HAP-1 (cell line): ENCODE measurements at regions not wholly inside any gene's neighbourhood (a gene's known extent, or its start where the extent isn't known, plus 50 kb on each side); places are given as distances from the start of the nearest gene placed in this dataset.

ENCODE experiments used
- DNase-seq, 2 experiments: peaks; one replicate each; pipeline ENCODE4 v3.0.0-alpha.2; 2016 to 2020; ENCODE audit warnings: low spot score in 2 of 2
- H3K27me3 ChIP-seq: fragments of 250-450 bp; sonication (Bioruptor Pico); 2 replicates; pipeline ENCODE4 v1.5.1; 2020; ENCODE audit warnings: low read depth, mild to moderate bottlenecking, moderate library complexity
- H3K36me3 ChIP-seq: fragments of 250-450 bp; sonication (Bioruptor Pico); replicated peaks from 2 replicates; pipeline ENCODE4 v1.5.1; 2020; ENCODE audit warnings: mild to moderate bottlenecking
- H3K4me1 ChIP-seq: fragments of 250-450 bp; sonication (Bioruptor Pico); 2 replicates; pipeline ENCODE4 v1.5.1; 2020; ENCODE audit warnings: mild to moderate bottlenecking
- H3K4me3 ChIP-seq: fragments of 250-450 bp; sonication (Bioruptor Pico); 2 replicates; pipeline ENCODE4 v1.5.1; 2020; ENCODE audit warnings: mild to moderate bottlenecking, moderate library complexity
- H3K9me3 ChIP-seq: fragments of 250-450 bp; sonication (Bioruptor Pico); 2 replicates; pipeline ENCODE4 v1.5.1; 2020; ENCODE audit warnings: mild to moderate bottlenecking, moderate library complexity
- in situ Hi-C: fragments of 300-500 bp; cut with MboI; formaldehyde crosslinking; loops from 3 replicates; pipeline ENCODE4 v1.14.3; 2020; ENCODE audit warnings: low sequenced_read_pairs, inconsistent platforms, mixed read lengths

- in situ Hi-C loops = no loop called here
- 0 out of 2 replicates have a peak, but pooled peaks cover 5% of the 10 kb centered on the region for H3K27me3 ChIP-seq
- H3K9me3 ChIP-seq = no peaks in the 10 kb centered on the region
- no peak for DNase-seq
- H3K4me3 ChIP-seq = no peak overlapping the region
- H3K4me1 ChIP-seq = peaks cover 2% of the 10 kb centered on the region; the same call in 1 of the 2 replicates
- H3K36me3 ChIP-seq = no peaks in the 10 kb centered on the region
These were observed 95.1 kb upstream of the ARID2 start for GRCh38 chr12:45634273-45634917.

GRCh38 chr12:45637242-45637641 is 92.3 kb upstream of the ARID2 start:
- in situ Hi-C loops = no loop called here
- no peak overlapping the region for H3K4me3 ChIP-seq

GRCh38 chr12:45637706-45638105 is 91.8 kb upstream of the ARID2 start:
- Histone ChIP-seq H3K4me3 (no peak overlapping the region), H3K9me3 (no peaks in the 10 kb centered on the region), H3K4me1 (no peaks in the 10 kb centered on the region), H3K27me3 (0 out of 2 replicates have a peak, but pooled peaks cover 5% of the 10 kb centered on the region), H3K36me3 (no peaks in the 10 kb centered on the region)
- DNase-seq = no peak
- in situ Hi-C loops = no loop called here

More at GRCh38 chr12:45637242-45637641, 92.3 kb upstream of the ARID2 start:
- 0 out of 2 replicates have a peak, but pooled peaks cover 5% of the 10 kb centered on the region for H3K27me3 ChIP-seq
- H3K4me1 ChIP-seq = no peaks in the 10 kb centered on the region
- DNase-seq = no peak
- H3K9me3 ChIP-seq = no peaks in the 10 kb centered on the region
- no peaks in the 10 kb centered on the region for H3K36me3 ChIP-seq

- H3K27me3 ChIP-seq = 0 out of 2 replicates have a peak, but pooled peaks cover 5% of the 10 kb centered on the region
- DNase-seq = no peak
- no peak overlapping the region for H3K4me3 ChIP-seq
- in situ Hi-C loops = no loop called here
- no peaks in the 10 kb centered on the region for H3K36me3 ChIP-seq
- no peaks in the 10 kb centered on the region for H3K9me3 ChIP-seq
- H3K4me1 ChIP-seq = no peaks in the 10 kb centered on the region
These were observed 91.1 kb upstream of the ARID2 start for GRCh38 chr12:45638386-45638785.

GRCh38 chr12:45644541-45644940 is 85.0 kb upstream of the ARID2 start:
- no peak for DNase-seq
- H3K36me3 ChIP-seq = no peaks in the 10 kb centered on the region
- no peaks in the 10 kb centered on the region for H3K27me3 ChIP-seq
- H3K4me3 ChIP-seq = no peak overlapping the region
- in situ Hi-C loops = no loop called here
- H3K9me3 ChIP-seq = no peaks in the 10 kb centered on the region
- no peaks in the 10 kb centered on the region for H3K4me1 ChIP-seq

- no peaks in the 10 kb centered on the region for H3K27me3 ChIP-seq
- no peak for DNase-seq
- in situ Hi-C loops = no loop called here
- no peaks in the 10 kb centered on the region for H3K4me1 ChIP-seq
- H3K9me3 ChIP-seq = no peaks in the 10 kb centered on the region
- H3K4me3 ChIP-seq = no peak overlapping the region
- H3K36me3 ChIP-seq = no peaks in the 10 kb centered on the region
These were observed 82.5 kb upstream of the ARID2 start for GRCh38 chr12:45646851-45647581.

GRCh38 chr12:45648070-45648469 is 81.4 kb upstream of the ARID2 start:
- in situ Hi-C loops = no loop called here
- Histone ChIP-seq H3K4me3 (no peak overlapping the region), H3K9me3 (no peaks in the 10 kb centered on the region), H3K36me3 (no peaks in the 10 kb centered on the region), H3K27me3 (0 out of 2 replicates have a peak, but pooled peaks cover 4% of the 10 kb centered on the region), H3K4me1 (no peaks in the 10 kb centered on the region)
- DNase-seq = no peak

- 0 out of 2 replicates have a peak, but pooled peaks cover 4% of the 10 kb centered on the region for H3K27me3 ChIP-seq
- no peaks in the 10 kb centered on the region for H3K9me3 ChIP-seq
- no peak for DNase-seq
- in situ Hi-C loops = no loop called here
- H3K4me1 ChIP-seq = no peaks in the 10 kb centered on the region
- H3K36me3 ChIP-seq = no peaks in the 10 kb centered on the region
- H3K4me3 ChIP-seq = no peak overlapping the region
These were observed 78.5 kb upstream of the ARID2 start for GRCh38 chr12:45651029-45651428.

- H3K36me3 ChIP-seq = no peaks in the 10 kb centered on the region
- in situ Hi-C loops = no loop called here
- H3K4me1 ChIP-seq = no peaks in the 10 kb centered on the region
- no peak for DNase-seq
- H3K27me3 ChIP-seq = 0 out of 2 replicates have a peak, but pooled peaks cover 4% of the 10 kb centered on the region
- no peaks in the 10 kb centered on the region for H3K9me3 ChIP-seq
- no peak overlapping the region for H3K4me3 ChIP-seq
These were observed 75.4 kb upstream of the ARID2 start for GRCh38 chr12:45654002-45654665.

- H3K36me3 ChIP-seq = no peaks in the 10 kb centered on the region
- DNase-seq = no peak
- no peaks in the 10 kb centered on the region for H3K4me1 ChIP-seq
These were observed 74.3 kb upstream of the ARID2 start for GRCh38 chr12:45655186-45655585.

GRCh38 chr12:45655743-45656142 is 73.8 kb upstream of the ARID2 start:
- Histone ChIP-seq H3K9me3 (no peaks in the 10 kb centered on the region), H3K36me3 (no peaks in the 10 kb centered on the region), H3K4me1 (no peaks in the 10 kb centered on the region), H3K27me3 (0 out of 2 replicates have a peak, but pooled peaks cover 4% of the 10 kb centered on the region), H3K4me3 (no peak overlapping the region)
- no peak for DNase-seq
- in situ Hi-C loops = no loop called here

More at GRCh38 chr12:45655186-45655585, 74.3 kb upstream of the ARID2 start:
- in situ Hi-C loops = no loop called here
- Histone ChIP-seq H3K27me3 (0 out of 2 replicates have a peak, but pooled peaks cover 4% of the 10 kb centered on the region), H3K9me3 (no peaks in the 10 kb centered on the region), H3K4me3 (no peak overlapping the region)

GRCh38 chr12:45658020-45658419 is 71.5 kb upstream of the ARID2 start:
- Histone ChIP-seq H3K4me1 (no peaks in the 10 kb centered on the region), H3K4me3 (no peak overlapping the region), H3K9me3 (no peaks in the 10 kb centered on the region), H3K27me3 (no peaks in the 10 kb centered on the region), H3K36me3 (no peaks in the 10 kb centered on the region)
- in situ Hi-C loops = no loop called here
- DNase-seq = no peak

GRCh38 chr12:45660330-45660729 is 69.2 kb upstream of the ARID2 start:
- in situ Hi-C loops = no loop called here
- Histone ChIP-seq H3K36me3 (no peaks in the 10 kb centered on the region), H3K4me3 (no peak overlapping the region), H3K27me3 (no peaks in the 10 kb centered on the region), H3K4me1 (no peaks in the 10 kb centered on the region), H3K9me3 (no peaks in the 10 kb centered on the region)
- no peak for DNase-seq

GRCh38 chr12:45663455-45663854 is 66.1 kb upstream of the ARID2 start:
- Histone ChIP-seq H3K27me3 (no peaks in the 10 kb centered on the region), H3K4me3 (no peak overlapping the region), H3K36me3 (no peaks in the 10 kb centered on the region), H3K4me1 (no peaks in the 10 kb centered on the region), H3K9me3 (no peaks in the 10 kb centered on the region)
- no peak for DNase-seq
- in situ Hi-C loops = no loop called here
